ENCODE measurements at regions not wholly inside any gene's neighbourhood (a gene's known extent, or its start where the extent isn't known, plus 50 kb on each side); places are given as distances from the start of the nearest gene placed in this dataset.

DNA sequence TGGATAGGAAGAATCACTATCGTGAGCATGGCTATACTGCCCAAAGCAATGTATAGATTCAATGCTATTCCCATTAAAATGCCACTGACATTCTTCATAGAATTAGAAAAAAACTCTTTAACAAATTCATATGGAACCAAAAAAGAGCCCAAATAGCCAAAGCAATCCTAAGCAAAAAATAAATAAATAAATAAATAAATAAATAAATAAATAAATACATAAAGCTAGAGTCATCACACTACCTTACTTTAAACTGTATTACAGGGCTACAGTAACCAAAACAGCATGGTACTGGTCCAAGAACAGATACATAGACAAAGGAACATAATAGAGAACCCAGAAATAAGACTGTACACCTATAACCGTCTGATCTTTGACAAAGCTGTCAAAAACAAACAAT is 180.4 kb upstream of the CDKN2B start:
- TF ChIP-seq, protein P1, sequence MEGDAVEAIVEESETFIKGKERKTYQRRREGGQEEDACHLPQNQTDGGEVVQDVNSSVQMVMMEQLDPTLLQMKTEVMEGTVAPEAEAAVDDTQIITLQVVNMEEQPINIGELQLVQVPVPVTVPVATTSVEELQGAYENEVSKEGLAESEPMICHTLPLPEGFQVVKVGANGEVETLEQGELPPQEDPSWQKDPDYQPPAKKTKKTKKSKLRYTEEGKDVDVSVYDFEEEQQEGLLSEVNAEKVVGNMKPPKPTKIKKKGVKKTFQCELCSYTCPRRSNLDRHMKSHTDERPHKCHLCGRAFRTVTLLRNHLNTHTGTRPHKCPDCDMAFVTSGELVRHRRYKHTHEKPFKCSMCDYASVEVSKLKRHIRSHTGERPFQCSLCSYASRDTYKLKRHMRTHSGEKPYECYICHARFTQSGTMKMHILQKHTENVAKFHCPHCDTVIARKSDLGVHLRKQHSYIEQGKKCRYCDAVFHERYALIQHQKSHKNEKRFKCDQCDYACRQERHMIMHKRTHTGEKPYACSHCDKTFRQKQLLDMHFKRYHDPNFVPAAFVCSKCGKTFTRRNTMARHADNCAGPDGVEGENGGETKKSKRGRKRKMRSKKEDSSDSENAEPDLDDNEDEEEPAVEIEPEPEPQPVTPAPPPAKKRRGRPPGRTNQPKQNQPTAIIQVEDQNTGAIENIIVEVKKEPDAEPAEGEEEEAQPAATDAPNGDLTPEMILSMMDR (IDR thresholded peaks at IDR 0.05) = no peak
- TF ChIP-seq ZFX (IDR thresholded peaks at IDR 0.05; ENCODE audit: borderline replicate concordance) = no peak

All from 22Rv1 (cell line).